Endothelial cell of umbilical vein (primary cell): ENCODE measurements at regions not wholly inside any gene's neighbourhood (a gene's known extent, or its start where the extent isn't known, plus 50 kb on each side); places are given as distances from the start of the nearest gene placed in this dataset.

ENCODE experiments used
- BruUV-seq: library from RNA; stranded (reverse); fragments of 400-500 nt; replicated peaks from 2 replicates; lab custom pipeline; 2021; lab: Mats Ljungman, UMichigan
- CTCF ChIA-PET: fragments of 300-600, 350-600 bp; sonication (Branson Sonifier 250); formaldehyde crosslinking; loops from one replicate; lab custom pipeline; 2021; ENCODE audit warnings: antibody characterized with exemption, inconsistent platforms; lab: Charles Lee
- POLR2A ChIA-PET: fragments of 300-600, 350-600 bp; sonication (Branson Sonifier 250); formaldehyde crosslinking; loops from one replicate; lab custom pipeline; 2021; ENCODE audit warnings: antibody characterized with exemption, inconsistent platforms; lab: Charles Lee
- DNase-seq: peaks from one replicate; pipeline ENCODE4 v3.0.0-alpha.2; 2011; ENCODE audit warnings: low read depth, low spot score
- FAIRE-seq: peaks from 2 replicates; lab custom pipeline; 2011; peaks lifted over from hg19 to GRCh38; lab: Jason Lieb, UNC
- H2AFZ ChIP-seq: 2 replicates; pipeline ENCODE4 v1.6.0; 2012; ENCODE audit warnings: low read depth, low read length, control low read depth, inconsistent platforms
- H3K27ac ChIP-seq: 2 replicates; pipeline ENCODE4 v1.5.1; 2011; ENCODE audit warnings: low read depth, mild to moderate bottlenecking, control low read depth, low read length, moderate library complexity; ENCODE audit not compliant: insufficient read depth
- H3K27me3 ChIP-seq, 2 experiments: 2 replicates each; pipeline versions ENCODE4 v1.6.0 to v1.6.1; 2011; ENCODE audit warnings: low read length in 2 of 2, mixed read lengths in 1 of 2; ENCODE audit not compliant: control insufficient read depth in 2 of 2, insufficient read depth in 2 of 2
- H3K36me3 ChIP-seq, 2 experiments: 2 replicates in 1 of 2; 3 replicates in 1 of 2; pipeline ENCODE4 v1.5.1; 2011; ENCODE audit warnings: low read length in 2 of 2, mild to moderate bottlenecking in 1 of 2, moderate library complexity in 1 of 2; ENCODE audit not compliant: control insufficient read depth in 2 of 2, insufficient read depth in 2 of 2; ENCODE audit errors: extremely low read depth in 1 of 2
- H3K4me1 ChIP-seq: 3 replicates; pipeline ENCODE4 v1.5.1; 2011; ENCODE audit warnings: mild to moderate bottlenecking, low read length; ENCODE audit not compliant: control insufficient read depth, insufficient read depth; ENCODE audit errors: extremely low read depth
- H3K4me2 ChIP-seq: 2 replicates; pipeline ENCODE4 v1.6.1; 2011; ENCODE audit warnings: low read length, control low read depth, mixed read lengths; ENCODE audit not compliant: insufficient read depth
- H3K4me3 ChIP-seq, 3 experiments: fragments of 200-600 bp in 1 of 3; sonication (generic), shearing (Covaris generic) in 1 of 3; replicated peaks in 1 of 3; 2 replicates each; pipeline ENCODE4 v1.5.1; 2011 to 2016; ENCODE audit warnings: control low read depth in 3 of 3, low read length in 3 of 3, mild to moderate bottlenecking in 2 of 3, inconsistent platforms in 1 of 3, low read depth in 1 of 3, moderate library complexity in 1 of 3; ENCODE audit not compliant: insufficient read depth in 1 of 3
- H3K79me2 ChIP-seq: 2 replicates; pipeline ENCODE4 v1.6.0; 2012; ENCODE audit warnings: low read length, inconsistent platforms; ENCODE audit not compliant: control insufficient read depth, insufficient read depth
- H3K9ac ChIP-seq: replicated peaks from 2 replicates; pipeline ENCODE3; 2011; ENCODE audit warnings: low read length, control low read depth; ENCODE audit not compliant: insufficient read depth; ENCODE audit errors: extremely low read depth
- H3K9me1 ChIP-seq: replicated peaks from 3 replicates; pipeline ENCODE4 v1.6.0; 2011; ENCODE audit warnings: mild to moderate bottlenecking, low read length; ENCODE audit not compliant: control insufficient read depth, insufficient read depth; ENCODE audit errors: extremely low read depth
- H3K9me3 ChIP-seq: replicated peaks from 2 replicates; pipeline ENCODE4 v1.5.1; 2012; ENCODE audit warnings: low read length, inconsistent platforms; ENCODE audit not compliant: control insufficient read depth, insufficient read depth
- H4K20me1 ChIP-seq: replicated peaks from 2 replicates; pipeline ENCODE3; 2011; ENCODE audit warnings: mild to moderate bottlenecking, low read length; ENCODE audit not compliant: control insufficient read depth, insufficient read depth; ENCODE audit errors: extremely low read depth
- CTCF ChIP-seq, 2 donors: IDR thresholded peaks; 1 replicate in 1 of 2; 2 replicates in 1 of 2; pipeline ENCODE4 v1.5.1; 2011; ENCODE audit warnings: low read length in 2 of 2, mild to moderate bottlenecking in 2 of 2, moderate library complexity in 2 of 2, control low read depth in 1 of 2, inconsistent platforms in 1 of 2, low read depth in 1 of 2; ENCODE audit not compliant: insufficient read depth in 1 of 2; ENCODE audit errors: extremely low read depth in 1 of 2
- EZH2 ChIP-seq: IDR thresholded peaks from 2 replicates; pipeline ENCODE4 v1.6.1; 2012; ENCODE audit warnings: borderline replicate concordance, low read depth, mild to moderate bottlenecking, moderate library complexity, low read length, inconsistent platforms; ENCODE audit not compliant: severe bottlenecking
- FOS ChIP-seq: IDR thresholded peaks from 2 replicates; pipeline ENCODE4 v1.6.1; 2011; ENCODE audit warnings: mild to moderate bottlenecking, low read length, moderate library complexity, borderline replicate concordance; ENCODE audit not compliant: insufficient read depth
- GATA2 ChIP-seq: IDR thresholded peaks from 2 replicates; pipeline ENCODE4 v1.7.0; 2011; ENCODE audit warnings: low read depth, mild to moderate bottlenecking, moderate library complexity, mixed read lengths, low read length; ENCODE audit not compliant: insufficient read length, insufficient read depth
- JUN ChIP-seq: IDR thresholded peaks from 2 replicates; pipeline ENCODE4 v1.6.1; 2011; ENCODE audit warnings: borderline replicate concordance, low read depth; ENCODE audit not compliant: insufficient read length, insufficient read depth
- MAX ChIP-seq: IDR thresholded peaks from 2 replicates; pipeline ENCODE4 v1.6.1; 2011; ENCODE audit not compliant: insufficient read depth, insufficient read length
- MYC ChIP-seq: IDR thresholded peaks from one replicate; pipeline ENCODE4 v1.6.1; 2011; ENCODE audit warnings: mild to moderate bottlenecking, low read depth, low read length
- POLR2A ChIP-seq: IDR thresholded peaks from 2 replicates; pipeline ENCODE4 v1.6.1; 2012; ENCODE audit warnings: low read depth, mild to moderate bottlenecking, control low read depth, low read length
- POLR2AphosphoS5 ChIP-seq: IDR thresholded peaks from 2 replicates; pipeline ENCODE4 v1.6.1; 2012; ENCODE audit warnings: low read depth, mild to moderate bottlenecking, control low read depth, low read length, moderate library complexity; ENCODE audit not compliant: insufficient read depth
- dilution Hi-C: fragments of 300-500 bp; cut with MboI; formaldehyde crosslinking; loops from one replicate; pipeline ENCODE4 v1.15.0; 2019; ENCODE audit warnings: low sequenced_read_pairs; ENCODE audit not compliant: extremely low pct_ligation_motif_present
- intact Hi-C: fragments of 100-400 bp; cut with micrococcal nuclease; formaldehyde crosslinking; loops from one replicate; pipeline ENCODE4 v1.10.0; 2022

- FAIRE-seq, result no peak
- CTCF ChIA-PET, result no interaction called here
Measured at GRCh38 chr1:96998466-96998865, 276.9 kb downstream of the PTBP2 start.

GRCh38 chr1:96999191-96999590, 277.6 kb downstream of the PTBP2 start:
- dilution Hi-C loops, result no loop called here
- TF ChIP-seq POLR2AphosphoS5, result no peak
- TF ChIP-seq POLR2A, result no peak
- TF ChIP-seq JUN, result no peak
- no peak for TF ChIP-seq MAX
- no peak for TF ChIP-seq GATA2
- no peak for TF ChIP-seq EZH2
- no peak for TF ChIP-seq FOS
- no peak for TF ChIP-seq MYC

More at GRCh38 chr1:96998466-96998865, 276.9 kb downstream of the PTBP2 start:
- no TSS peak for BruUV-seq
- no peak overlapping the region for H3K4me3 ChIP-seq
- POLR2A ChIA-PET, result no interaction called here
- H3K79me2 ChIP-seq, result no peaks in the 10 kb centered on the region
- intact Hi-C loops (no loop called here), dilution Hi-C loops (no loop called here)
- no peak for DNase-seq
- H3K27ac ChIP-seq, result no peak overlapping the region
- H3K4me2 ChIP-seq, result no peak overlapping the region
- H3K36me3 ChIP-seq, result no peaks in the 10 kb centered on the region
- no peaks in the 10 kb centered on the region for H3K27me3 ChIP-seq
- no peak overlapping the region for H3K9ac ChIP-seq
- no peaks in the 10 kb centered on the region for H3K9me3 ChIP-seq
- H3K9me1 ChIP-seq, result no peaks in the 10 kb centered on the region
- H4K20me1 ChIP-seq, result no peaks in the 10 kb centered on the region
- TF ChIP-seq MYC (no peak), CTCF (IDR thresholded peaks at IDR 0.05; ENCODE audit: extremely low read depth in 1 of 2, insufficient read depth in 1 of 2, low read depth in 1 of 2, low read length in 2 of 2) (no peak), EZH2 (no peak), FOS (no peak)
- no peaks in the 10 kb centered on the region for H3K4me1 ChIP-seq
- no peak overlapping the region for H2AFZ ChIP-seq

More at GRCh38 chr1:96999191-96999590, 277.6 kb downstream of the PTBP2 start:
- Histone ChIP-seq H3K27me3 (no peaks in the 10 kb centered on the region), H3K4me2 (no peak overlapping the region), H3K27ac (no peak overlapping the region), H4K20me1 (no peaks in the 10 kb centered on the region), H3K4me1 (no peaks in the 10 kb centered on the region), H3K9me1 (no peaks in the 10 kb centered on the region), H3K36me3 (no peaks in the 10 kb centered on the region), H3K79me2 (no peaks in the 10 kb centered on the region), H2AFZ (no peak overlapping the region), H3K4me3 (no peak overlapping the region), H3K9me3 (no peaks in the 10 kb centered on the region), H3K9ac (no peak overlapping the region)
- DNase-seq (no peak), FAIRE-seq (no peak)
- ChIA-PET CTCF (no interaction called here), POLR2A (no interaction called here)
- no TSS peak for BruUV-seq
- intact Hi-C loops, result no loop called here
